Left renal cortex interstitium (tissue), 4 donors: ENCODE measurements at regions not wholly inside any gene's neighbourhood (a gene's known extent, or its start where the extent isn't known, plus 50 kb on each side); places are given as distances from the start of the nearest gene placed in this dataset.
A peak's percentile ranks its signal among the peaks of the same experiment; 100 is the strongest.

ENCODE experiments used
- DNase-seq, 4 donors: peaks; one replicate each; pipeline ENCODE4 v3.0.0-alpha.2; 2013; ENCODE audit warnings: low read depth in 4 of 4, low spot score in 2 of 4, missing footprints in 1 of 4

DNA sequence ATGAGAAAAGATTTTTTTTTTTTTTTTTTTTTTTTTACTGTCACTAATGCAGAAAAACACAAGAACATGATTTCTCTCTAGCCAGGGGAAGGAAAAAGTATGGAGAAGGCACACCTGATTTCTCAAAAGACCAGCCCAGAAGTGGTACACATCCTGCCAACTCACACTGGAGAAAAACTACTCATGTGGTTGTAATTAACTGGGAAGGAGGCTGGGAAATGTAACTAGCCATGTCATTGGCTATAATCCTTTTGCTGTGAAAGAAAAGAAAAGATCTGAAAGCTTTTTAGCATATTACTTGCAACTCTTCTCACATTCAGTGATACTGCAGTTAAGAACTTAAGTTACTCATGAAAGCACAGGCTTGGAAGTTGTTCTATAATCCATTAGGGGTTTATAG lies 195.9 kb upstream of the PMFBP1 start:
- no peak for DNase-seq

- no peak for DNase-seq
Measured at GRCh38 chr16:72362973-72363372, 191.0 kb upstream of the PMFBP1 start.

DNA sequence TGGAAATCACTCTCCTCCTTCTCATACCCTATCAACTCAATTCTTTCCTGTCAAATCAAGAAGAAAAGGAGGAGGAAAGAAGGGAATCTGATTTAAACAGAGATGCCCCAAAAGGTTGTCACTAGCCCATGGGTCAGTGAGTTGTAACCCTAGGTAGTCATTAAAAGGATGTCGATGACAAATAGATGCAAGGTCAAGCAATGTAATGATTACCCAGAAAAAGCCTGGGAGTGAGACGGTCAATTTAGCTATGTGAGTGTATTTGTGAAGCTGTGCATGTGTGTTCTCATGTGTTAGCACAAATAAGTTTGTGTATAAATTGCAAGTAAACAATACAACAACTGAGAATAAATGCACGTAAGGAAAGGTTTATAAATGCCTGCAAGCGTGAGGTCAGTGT lies 190.5 kb upstream of the PMFBP1 start:
- no peak for DNase-seq

DNA sequence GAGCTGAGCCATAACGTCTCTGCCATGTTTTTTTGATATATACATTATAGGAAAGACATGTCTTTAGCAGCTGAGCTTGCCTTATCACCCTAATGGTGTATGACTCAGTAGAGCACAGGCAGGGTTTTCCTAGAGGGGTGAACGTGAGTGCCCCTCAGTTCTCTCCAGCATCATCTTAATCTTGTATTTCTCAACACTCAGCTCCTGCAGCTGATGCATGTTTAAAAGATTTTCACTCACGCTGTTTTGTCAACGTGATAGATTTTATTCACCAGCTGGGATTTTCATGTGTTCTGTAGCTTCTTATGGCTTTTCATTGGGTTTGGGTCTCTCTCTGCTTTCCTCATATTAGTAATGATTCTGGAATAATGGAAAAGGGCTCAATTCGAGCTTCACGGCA lies 186.0 kb upstream of the PMFBP1 start:
- DNase-seq: no peak

DNA sequence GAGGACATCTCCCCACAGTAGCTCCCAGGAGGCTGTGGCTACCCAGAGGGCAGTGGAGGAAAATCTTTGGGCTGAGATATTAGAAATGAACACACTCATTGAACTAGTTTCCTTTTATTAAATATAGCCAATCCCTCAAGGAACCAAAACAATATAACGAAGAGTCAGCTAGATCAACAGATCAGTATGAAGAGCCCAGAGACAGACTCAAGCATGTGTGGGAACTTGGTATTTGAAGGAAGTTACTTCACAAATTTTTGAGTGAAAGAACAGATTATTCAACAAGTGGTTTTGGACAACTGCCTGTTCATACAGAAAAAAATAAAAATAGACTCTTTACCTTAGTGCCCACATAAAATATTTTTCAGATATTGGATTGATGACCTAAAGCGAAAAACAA lies 183.6 kb upstream of the PMFBP1 start:
- no peak for DNase-seq

DNA sequence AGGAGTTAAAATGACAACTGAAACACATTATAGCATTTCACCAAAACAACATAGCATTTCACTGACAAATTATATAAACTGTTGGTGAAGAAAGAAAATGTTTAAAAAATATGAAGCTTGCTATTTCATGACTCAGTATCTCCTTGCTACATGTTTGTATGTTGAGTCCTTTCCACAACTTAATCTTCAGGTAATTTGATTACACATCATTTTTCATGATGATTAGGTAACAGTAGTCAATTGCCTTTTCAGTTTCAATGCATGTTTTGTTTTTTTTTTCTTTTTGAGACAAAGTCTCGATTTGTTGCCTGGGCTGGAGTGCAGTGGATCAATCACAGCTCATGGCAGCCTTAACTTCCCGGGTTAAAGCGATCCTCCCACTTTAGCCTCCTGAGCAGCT lies 177.8 kb upstream of the PMFBP1 start:
- no peak for DNase-seq

GRCh38 chr16:72332926-72333325 lies 161.0 kb upstream of the PMFBP1 start:
- no peak for DNase-seq

- DNase-seq: no peak
Measured at GRCh38 chr16:72324578-72324977, 152.6 kb upstream of the PMFBP1 start.

- no peak for DNase-seq
Measured at GRCh38 chr16:72317446-72317845, 145.5 kb upstream of the PMFBP1 start.

DNA sequence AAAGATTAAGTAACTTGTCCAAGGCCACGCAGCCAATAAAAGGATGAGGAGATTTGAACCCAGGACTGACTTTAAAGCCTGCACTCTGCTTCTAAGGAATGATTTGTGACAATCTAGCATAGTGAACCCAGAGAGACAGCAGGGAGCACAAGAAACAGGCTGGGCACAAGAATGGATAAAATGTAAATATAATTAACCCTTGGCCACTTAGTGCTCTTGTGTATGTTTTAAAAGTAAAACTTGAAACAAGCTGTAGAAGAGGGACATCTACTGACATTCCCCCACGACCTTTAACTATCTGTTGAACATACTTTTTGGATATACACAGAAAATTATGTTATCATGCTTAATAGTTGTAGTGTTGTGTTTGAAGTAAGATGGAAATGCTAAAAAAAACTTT lies 141.9 kb upstream of the PMFBP1 start:
- no peak for DNase-seq

GRCh38 chr16:72312828-72313227 lies 140.9 kb upstream of the PMFBP1 start:
- no peak for DNase-seq

- DNase-seq: no peak
Measured at GRCh38 chr16:72311426-72311825, 139.5 kb upstream of the PMFBP1 start.

DNA sequence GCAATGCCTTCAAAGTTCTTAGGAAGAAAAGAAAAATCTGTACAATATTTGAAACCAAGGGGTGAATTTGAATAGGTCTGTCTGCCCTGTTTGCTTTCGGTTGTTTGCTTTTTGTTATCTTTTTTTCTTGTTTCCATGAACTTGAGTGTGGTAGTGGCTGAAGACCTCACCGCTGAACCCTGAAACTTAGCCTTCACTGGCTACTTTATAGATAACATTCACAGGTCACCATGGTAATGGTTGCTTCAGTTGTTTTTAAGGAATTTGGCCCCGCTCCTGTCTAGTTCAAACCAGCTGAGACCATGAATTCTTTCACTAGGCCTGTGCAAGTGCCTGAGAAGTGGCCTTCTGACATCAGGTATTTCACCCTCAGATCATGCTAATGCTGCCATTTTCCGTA lies 137.0 kb upstream of the PMFBP1 start:
- DNase-seq: no peak

- DNase-seq: no peak
Measured at GRCh38 chr16:72308396-72308795, 136.4 kb upstream of the PMFBP1 start.

DNA sequence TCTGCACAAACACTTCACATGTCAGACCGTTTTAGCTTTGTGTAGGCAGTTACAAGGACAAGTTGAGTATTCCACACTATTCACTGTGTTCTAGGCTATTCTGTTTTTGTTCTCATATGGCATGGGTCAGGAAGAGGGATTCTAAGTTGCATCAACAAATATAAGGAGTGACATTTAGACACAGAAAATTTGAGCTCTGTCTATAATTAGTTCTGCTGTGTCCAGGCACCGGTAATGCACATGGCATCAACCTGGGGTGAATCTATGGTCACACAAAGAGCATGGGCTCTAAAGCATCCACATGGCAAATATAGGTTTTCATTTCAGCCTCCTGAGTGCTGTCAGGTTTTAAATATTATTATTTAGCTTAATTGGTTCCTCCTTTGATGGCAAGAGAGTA lies 130.4 kb upstream of the PMFBP1 start:
- DNase-seq: no peak

GRCh38 chr16:72301523-72302236 lies 129.7 kb upstream of the PMFBP1 start:
- DNase-seq: no peak

DNA sequence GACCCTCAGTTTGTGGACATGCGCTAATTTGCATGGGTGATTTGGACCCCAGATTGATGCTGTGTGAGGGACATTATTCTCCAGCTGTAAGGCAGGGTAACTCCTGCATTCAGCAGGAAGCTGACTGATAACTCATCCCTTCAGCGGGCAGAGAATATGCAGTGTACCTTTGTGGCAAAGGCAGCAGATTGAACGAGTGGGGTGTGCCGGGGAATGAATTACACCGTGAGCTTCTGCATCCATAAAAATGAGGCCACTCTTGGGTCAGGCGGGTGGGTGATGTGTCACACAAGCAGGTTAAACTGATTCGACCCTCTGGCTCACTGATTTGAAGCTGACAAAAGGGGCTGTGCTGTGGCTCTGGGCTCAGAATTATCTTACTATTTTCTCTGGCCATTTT lies 128.9 kb upstream of the PMFBP1 start:
- peak in 1 of 4 donors; percentile 6 for DNase-seq

DNA sequence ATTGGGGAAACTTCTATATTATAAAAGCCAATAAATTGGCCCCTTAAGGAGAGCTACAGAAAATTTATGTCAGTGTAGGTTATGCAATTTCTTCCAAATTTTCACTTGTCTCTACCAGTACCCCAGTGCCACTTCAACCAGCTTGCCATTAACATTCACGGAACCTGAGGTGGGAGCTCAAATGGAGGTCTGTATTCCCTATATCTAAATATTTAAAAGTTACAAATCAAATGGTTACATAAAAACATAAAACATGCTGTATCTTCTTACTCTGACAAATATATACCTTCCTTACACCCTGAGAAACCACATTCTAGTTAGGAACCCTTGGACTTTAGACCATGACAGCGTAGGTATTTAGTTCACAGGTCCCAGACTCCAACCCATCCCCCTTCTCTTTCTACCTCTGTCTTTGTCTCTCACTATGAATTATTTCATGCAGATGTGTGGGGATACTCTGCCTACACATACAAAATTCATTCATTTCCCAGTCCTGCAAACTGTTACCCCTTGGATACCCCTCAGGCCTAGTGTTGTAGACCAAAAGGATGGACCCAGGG lies 127.8 kb upstream of the PMFBP1 start:
- no peak for DNase-seq

DNA sequence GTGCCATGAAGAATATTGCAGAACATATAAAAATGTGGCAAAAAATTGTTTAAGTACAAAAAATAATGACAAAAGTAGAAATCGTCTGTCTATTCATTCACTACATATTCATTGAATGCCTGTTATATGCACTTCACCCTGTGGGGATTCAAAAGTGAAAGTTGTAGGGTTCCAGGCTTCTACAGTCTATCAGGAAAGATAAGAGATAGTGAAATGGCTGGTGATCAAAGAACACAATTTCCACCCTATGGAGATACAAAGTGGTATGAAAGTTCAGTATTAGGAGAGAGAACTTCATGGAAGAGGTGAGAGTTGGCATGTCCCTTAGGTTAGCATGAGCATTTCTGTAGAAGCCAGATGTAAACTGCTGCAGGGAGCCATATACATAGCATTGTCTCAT lies 127.0 kb upstream of the PMFBP1 start:
- DNase-seq: no peak

DNA sequence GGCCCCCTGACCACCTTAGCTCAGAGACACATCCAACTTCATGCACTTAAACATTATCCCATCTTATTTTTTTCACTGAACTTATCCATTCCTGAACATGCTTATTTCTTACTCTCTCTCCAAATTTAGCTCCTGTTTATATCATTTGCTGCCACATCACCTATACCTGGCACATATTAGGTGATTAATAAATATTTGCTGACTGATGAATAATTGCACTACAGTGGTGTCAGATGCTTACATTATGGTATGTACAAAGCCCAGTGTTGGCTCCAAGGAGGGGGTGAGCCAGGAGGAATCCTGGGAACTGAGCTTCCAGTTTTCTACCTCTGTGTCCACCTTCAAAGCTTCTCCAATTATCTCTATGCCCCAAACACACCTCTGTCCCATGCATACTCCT lies 124.0 kb upstream of the PMFBP1 start:
- DNase-seq: no peak

GRCh38 chr16:72291531-72291981 lies 119.6 kb upstream of the PMFBP1 start:
- DNase-seq: no peak

GRCh38 chr16:72291121-72291520 lies 119.2 kb upstream of the PMFBP1 start:
- DNase-seq: no peak

GRCh38 chr16:72287649-72288048 lies 115.7 kb upstream of the PMFBP1 start:
- no peak for DNase-seq
